HG03025 (cell line): ENCODE measurements at regions not wholly inside any gene's neighbourhood (a gene's known extent, or its start where the extent isn't known, plus 50 kb on each side); places are given as distances from the start of the nearest gene placed in this dataset.
"Not testable (repeated sequence)": the region's sequence is repeated elsewhere in the genome, so short reads cannot be mapped to it uniquely, and the experiment has no call there.

Source experiments
- ATAC-seq: cut with Tn5 transposase; IDR thresholded peaks from one replicate; pipeline ENCODE4 v1.9.1; 2021; ENCODE audit warnings: mild to moderate bottlenecking, moderate library complexity; ENCODE audit not compliant: unreplicated experiment, low FRiP score

DNA sequence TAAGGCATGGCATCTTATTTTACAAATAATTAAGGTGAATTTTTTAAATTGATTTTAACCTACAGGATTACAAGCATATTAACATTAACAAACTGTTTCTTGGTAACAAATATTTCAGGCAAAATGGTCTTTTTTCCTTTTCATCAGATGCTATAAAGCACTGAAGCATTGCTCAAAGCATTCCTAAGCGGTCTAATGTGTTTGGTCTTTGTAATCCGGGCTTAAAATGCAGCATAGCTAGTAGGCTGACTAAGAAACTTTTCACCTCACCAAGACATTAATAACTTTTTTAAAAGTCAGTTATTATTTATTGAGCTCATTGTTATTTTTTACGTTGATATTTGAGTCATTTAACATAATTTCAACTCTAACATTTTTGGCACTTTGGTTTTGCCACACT is 538.8 kb upstream of the SLC39A10 start:
- no peak for ATAC-seq

DNA sequence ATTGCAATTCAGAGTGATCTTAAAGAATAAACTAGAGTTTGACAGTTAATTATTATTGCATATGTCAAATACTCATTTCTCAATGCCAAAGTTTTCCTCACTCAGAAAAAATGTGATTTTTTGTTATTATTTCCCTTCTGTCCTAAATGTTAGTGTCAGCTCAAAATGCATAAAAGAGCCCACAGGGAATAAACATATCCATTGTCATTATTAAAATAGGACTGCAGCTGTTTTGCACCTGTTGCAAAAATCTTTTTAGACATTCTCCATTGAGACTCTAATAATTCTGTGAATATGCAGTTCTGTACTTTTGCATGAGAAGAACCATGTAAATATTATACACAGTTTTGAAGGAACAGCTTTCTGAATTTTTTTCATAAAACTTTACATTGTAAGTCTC is 540.0 kb upstream of the SLC39A10 start:
- ATAC-seq = no peak

DNA sequence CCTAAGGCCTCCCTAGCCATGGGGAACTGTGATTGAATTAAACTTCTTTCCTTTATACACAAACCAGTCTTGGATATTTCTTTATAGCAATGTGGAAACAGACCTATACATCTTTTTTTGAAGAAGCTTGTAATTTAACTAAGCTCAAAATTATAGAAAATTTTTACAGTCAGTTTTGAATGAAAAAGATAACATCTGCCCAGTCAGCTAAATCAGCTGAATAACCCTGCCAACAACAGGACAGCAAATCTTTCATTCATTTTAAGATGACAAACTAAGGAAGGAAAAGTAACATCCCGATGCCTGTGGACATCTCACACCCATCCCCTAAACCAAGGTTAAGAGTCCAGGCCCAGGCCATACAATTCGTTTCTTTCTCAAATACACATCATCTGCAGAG is 541.3 kb upstream of the SLC39A10 start:
- ATAC-seq = no peak

DNA sequence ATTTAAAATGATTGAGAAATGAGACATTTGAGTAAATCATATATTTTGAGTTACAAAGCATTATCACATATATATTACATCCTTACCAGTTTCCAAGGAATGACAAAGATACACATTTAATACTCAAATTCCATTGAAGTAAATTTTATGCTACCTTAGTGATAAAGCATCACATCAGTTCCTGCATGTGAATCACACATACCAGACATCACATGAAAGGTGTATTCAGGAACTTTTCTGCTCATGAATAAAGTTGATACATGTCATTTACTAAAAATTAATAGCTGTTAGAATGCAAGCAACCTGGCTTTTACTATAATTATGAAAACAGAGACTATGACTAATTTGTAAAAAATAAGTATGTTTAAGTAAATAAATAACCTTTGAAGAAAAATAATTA is 548.8 kb upstream of the SLC39A10 start:
- no peak for ATAC-seq

DNA sequence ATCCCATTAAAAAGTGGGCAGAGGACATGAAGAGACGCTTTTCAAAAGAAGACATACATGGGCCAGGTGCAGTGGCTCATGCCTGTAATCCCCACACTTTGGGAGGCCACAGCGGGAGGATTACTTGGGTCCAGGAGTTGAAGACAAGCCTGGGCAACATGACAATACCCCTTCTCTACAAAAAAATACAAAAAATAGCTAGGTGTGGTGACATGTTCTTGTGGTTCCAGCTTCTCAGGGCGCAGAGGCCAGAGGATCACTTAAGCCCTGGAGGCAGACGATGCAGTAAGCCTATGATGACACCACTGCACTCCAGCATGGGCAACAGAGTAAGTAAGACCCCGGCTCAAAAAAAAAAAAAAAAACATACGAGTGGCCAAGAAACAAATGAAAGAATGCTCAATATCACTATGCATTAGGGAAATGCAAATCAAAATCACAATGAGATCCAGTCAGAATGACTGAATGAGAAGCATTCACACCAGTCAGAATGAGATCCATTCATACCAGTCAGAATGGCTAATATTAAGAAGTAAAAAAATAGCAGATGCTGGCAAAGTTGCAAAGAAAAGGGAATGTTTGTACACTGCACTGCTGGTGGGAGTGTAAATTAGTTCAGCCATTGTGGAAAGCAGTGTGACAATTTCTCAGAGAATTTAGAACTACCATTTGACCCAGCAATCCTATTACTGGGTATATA is 550.2 kb upstream of the SLC39A10 start:
- ATAC-seq = no peak

DNA sequence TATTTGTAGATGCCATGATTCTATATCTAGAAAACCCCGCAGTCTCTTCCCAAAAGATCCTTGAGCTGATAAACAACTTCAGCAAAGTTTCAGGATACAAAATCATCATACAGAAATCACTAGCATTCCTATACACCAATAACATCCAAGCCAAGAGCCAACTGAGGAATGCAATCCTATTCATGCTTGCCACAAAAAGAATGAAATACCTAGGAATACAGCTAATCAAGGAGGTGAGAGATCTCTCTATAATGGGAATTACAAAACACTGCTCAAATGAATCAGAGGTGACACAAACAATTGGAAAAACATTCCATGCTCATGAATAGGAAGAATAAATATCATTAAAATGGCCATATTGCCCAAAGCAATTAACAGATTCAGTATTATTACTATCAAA is 551.4 kb upstream of the SLC39A10 start:
- no peak for ATAC-seq

DNA sequence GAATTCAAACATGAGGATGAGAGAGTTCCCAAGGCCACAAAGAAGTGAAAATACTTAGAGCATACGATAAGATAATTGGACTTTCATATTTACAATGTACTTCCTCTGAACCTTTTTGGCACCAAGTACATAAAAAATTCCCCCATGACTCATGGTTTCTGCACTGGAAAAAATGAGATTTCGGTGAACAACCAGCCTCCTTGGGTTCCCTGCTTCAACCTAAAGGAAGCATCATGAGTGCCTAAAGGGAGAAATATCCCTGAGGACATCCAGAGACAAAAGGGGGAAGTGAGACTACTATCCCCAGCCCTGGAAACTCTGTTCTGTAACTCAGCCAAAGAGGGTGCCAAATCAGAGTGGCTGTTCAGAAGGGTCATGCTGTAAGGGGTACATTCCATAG is 562.7 kb upstream of the SLC39A10 start:
- no peak for ATAC-seq

DNA sequence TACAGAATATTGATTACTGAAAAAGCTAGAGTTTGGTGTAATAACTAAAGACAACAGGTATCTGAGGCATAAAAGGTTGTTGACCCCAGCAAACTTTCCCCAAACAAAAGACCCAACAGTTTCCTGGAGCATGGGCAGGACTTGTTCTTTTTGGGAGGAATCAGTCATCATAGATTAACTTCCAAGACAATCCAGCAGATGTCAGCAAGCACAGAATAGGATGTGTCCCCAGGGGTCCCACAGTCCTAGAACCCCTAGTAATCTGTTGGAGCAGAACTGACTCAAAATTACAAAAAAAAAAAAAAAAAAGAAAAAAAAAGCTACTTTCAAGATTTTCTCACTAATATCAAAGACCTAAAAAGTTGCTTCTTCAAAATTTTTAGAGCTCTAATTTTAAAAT is 564.7 kb upstream of the SLC39A10 start:
- ATAC-seq = no peak

DNA sequence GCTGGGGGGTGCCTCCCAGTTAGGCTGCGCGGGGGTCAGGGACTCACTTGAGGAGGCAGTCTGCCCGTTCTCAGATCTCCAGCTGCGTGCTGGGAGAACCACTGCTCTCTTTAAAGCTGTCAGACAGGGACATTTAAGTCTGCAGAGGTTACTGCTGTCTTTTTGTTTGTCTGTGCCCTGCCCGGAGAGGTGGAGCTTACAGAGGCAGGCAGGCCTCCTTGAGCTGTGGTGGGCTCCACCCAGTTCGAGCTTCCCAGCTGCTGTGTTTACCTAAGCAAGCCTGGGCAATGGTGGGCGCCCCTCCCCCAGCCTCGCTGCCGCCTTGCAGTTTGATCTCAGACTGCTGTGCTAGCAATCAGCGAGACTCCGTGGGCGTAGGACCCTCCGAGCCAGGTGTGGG is 584.2 kb upstream of the SLC39A10 start:
- not testable (repeated sequence) for ATAC-seq

DNA sequence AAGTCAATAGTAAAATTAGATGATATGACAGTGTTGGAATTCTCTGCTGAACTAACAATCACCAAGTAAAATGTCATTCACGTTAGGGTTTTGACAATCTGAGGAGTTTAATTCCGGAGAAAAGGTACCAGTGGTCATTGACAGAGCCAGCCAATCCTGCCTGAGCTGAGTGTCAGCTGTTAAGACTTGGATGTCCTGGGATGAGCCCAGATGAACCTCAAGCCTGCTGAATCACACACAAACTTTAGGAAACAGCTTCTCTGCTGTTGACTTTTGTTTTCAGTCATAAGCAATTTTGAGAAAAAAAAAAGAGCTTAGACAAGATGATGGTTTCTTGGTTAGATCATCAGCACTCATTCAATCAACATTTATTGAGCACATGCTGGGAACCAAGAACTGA is 600.0 kb upstream of the SLC39A10 start:
- no peak for ATAC-seq

DNA sequence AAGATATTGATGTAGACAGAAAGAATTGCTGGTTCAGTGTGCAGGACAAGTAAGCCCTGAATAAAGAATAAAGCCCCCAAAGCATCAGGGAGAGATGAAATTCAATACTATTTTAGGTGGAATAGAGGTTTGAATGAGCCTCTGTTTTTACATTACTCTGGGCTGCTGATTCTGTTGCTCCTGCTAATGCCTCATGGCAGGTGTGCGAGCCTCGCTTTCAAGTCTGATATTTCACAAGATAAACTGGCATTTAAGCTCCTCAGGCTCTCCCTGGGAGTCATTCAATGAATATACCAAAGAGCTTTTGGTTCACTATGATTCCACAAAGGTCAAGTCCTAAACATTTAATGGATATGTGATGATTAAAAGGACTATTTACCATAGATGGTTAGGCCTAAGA is 601.0 kb upstream of the SLC39A10 start:
- ATAC-seq = no peak

DNA sequence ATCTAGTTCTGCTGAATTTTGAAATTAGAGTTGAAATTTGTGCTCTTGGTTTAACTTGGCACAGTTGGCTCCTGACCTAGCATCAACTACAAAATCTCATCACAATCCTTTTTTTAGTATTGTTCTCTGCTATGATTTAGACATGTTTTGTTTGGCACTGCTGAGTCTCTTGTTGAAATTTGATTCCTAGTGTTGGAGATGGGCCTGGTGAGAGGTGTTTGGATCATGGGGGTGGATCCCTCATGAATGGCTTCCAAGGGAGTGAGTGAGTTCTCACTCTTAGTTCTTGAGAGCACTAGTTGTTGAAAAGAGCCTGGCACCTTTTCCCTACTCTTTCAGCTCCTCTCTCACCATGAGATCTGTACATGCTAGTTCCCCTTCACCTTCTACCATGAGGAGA is 605.6 kb upstream of the SLC39A10 start:
- ATAC-seq = no peak

DNA sequence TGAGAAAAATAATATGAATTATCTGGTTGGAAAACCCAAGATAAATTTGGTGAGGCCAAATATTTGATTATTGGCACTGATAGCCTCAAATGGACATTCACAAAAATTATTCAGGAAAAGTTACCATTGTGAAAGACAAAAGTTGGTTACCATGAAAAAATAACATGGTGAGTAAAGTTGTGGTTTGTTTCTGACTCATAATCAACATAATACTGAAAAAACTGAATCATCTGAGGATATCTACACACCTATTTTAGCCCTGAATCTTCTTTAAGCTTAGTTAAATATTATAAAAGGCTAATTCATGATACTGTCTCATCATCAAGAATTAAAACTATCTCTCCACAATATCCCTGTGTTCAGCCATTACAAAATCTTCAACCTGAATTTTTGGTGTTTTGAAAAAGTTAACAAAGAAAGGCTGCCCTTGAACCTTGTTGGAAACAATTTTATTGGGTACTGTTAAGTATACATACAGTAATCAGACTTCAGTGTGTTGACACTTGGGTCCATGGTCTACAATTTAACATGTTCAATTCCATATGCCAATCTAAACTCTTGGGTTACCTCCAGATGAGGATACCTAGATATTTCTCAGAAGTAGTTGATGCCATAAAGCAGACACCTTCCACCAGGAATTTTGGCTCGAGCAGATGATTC is 607.5 kb upstream of the SLC39A10 start:
- no peak for ATAC-seq

DNA sequence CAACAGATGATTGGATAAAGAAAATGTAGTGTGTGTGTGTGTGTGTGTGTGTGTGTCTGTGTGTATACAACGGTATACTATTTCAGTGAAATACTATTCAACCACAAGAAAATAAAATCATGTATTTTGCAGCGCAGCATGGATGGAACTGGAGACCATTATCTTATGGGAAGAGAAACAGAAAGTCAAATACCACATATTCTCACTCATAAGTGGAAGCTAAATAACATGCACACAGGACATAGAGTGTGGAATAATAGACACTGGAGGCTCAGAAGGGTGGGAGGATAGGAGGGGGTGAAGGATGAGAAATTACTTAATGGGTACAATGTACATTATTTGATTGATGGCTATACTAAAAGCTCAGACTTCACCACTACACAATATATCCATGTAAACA is 609.1 kb upstream of the SLC39A10 start:
- ATAC-seq = no peak

DNA sequence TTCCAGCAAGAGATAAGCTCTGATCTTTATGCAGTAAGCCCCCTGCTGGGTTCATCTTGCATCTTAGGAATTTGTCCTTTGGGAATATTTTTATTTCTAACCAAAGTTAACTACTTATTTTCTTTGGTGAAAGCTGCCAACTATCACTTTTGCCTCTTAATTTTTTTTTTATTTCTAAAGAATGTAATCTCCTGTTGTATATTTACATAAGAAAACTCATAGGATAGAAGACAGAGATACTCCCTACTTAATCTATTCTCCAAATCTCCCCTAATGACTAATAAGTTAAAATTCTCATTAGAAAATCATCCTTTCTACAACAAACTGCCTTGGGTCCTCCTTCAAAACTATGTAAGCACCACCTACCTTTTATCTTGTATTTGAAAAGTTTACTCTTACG is 612.2 kb upstream of the SLC39A10 start:
- no peak for ATAC-seq

DNA sequence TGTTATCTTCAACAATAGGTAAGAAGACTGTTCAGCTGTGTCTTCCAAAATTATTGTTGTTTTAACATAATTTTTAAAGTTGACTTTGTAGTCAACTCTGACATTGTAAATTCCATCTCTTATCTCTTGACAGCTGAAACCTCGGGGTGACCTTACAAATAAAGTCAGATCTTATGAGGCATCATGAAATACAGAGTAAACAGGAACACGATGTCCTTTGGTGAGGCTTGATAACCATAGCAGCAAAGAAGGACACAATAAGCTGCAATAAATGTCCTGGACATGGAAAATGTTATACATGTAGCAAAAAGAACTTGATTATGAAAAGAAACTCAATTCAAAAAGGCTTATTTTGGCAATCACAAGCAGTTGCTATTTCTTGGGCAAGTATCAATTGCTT is 618.9 kb upstream of the SLC39A10 start:
- no peak for ATAC-seq

DNA sequence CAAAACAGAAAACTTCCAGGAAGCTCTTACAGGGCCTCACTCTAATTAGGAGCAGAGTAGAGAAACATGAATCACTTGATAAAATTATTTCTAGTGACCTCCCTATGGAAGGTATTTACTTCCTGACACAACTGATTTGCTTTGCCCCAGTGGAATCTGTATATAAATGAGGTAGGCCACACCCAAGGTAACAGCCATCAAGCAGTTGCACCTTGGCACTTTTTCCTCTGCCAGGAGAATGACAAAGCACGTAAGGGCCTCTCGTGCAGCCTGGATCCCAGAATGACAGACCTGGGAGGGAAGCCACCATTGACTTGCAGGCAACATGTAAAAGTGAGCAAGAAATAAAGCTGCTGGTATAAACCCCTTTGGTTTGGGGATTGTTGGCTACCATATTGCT is 620.0 kb upstream of the SLC39A10 start:
- ATAC-seq = no peak

DNA sequence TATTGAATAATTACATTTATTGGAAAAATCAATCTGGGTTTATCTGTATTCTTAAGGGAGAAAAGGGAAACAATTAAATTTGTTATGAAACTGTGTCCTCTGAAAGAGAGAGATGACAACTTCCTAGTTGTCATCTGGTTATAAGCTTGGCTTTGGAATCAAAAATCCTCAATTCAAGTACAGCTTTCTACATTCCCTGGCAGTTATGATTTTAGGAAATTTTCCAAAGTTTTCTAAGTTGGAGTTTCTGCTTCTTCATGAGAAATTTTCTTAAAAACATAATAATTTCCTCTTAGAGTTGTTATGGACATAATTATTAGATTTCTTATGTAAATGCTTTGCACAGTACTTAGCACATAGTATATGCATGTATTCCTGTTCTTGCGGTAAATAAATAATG is 625.6 kb upstream of the SLC39A10 start:
- no peak for ATAC-seq

DNA sequence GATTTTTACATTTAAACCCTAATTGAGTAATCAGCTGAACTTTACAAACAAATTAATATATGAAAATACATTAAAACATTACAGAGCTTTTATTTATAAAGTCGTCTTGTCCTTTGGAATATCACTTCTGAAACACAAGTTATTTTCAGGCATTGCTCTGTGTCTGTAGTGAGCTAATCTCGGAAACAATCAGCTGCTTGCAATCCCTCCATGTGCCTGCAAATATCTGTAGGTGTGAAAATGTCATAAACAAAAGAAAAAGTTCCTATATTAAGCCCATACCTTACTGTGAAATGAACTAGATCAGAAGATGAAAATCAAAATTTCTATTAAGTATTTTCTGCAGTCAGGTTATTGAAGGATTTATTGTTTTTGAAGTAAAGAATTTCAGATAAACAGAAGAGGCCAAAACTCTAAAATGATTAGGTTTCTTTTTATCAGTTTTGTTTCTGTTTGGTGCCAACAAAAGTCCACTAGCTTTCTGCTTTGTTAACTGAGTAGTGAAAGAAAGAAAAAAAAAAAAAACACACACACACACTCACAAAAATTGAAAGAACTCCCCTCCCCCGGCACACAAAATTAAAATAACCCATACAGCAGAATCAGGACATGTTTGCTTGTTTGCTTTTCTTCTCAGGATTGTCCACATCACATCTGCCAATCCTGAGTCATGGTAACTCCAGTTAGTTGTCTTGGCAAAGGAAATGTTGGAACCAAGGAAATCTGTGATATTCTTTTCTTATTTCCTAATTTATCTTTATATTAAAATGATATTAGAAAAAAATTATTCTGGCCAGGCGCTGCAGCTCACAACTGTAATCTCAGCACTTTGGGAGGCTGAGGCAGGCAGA is 627.0 kb upstream of the SLC39A10 start:
- no peak for ATAC-seq

DNA sequence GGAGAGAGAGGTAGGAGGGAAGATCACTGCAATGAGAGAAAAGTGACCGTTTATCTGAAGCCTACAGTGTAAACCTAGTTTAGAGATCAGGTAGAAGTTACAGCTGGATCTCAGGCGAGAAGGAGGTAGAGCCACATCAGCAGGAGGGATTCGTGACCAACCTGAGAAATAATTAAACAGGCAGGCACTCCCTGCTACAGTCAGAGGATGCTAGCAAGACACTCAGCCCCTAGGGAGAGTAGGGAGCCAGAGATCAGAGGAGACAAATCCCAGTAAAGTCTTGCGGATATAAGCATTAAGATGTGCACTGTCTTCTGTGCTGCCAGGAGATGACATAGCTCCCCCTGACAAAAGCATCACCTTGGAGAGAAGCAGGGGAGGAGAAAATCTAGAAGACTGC is 629.1 kb upstream of the SLC39A10 start:
- no peak for ATAC-seq

DNA sequence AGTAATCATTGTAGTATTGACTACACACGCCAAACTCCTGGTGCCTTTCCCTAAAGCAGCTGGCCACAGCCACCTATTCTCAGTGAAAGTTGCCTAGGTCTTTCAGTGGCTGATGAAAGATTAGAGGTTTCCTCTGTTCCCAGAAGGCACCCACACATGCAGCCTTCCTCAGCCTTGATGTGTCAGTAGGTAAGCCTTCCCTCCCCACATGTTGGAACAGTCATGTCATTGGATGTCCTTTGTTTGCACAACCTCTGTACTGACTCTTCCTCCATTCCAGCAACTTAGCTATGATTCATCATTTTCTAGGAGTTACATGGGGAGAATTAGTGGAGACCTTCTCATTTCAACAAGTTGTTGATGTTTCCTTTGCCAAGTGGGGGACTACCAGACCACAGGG is 630.8 kb upstream of the SLC39A10 start:
- ATAC-seq = no peak

DNA sequence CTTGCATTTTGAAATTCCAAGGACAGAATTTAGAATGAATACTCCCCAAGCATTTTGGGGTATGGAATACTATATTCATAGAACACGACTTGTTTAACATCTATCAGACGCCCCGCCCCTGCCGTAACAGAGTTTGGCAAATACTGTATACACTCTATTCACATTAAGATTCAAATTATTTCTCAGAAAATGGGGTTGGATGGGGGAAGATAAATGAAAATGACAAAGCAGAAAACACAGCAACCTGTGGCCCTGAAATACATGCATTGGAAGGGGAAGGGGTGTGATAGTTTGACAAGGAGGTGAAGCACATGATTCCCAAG is 634.6 kb upstream of the SLC39A10 start:
- ATAC-seq = no peak
